ENCODE measurements at regions not wholly inside any gene's neighbourhood (a gene's known extent, or its start where the extent isn't known, plus 50 kb on each side); places are given as distances from the start of the nearest gene placed in this dataset.

GRCh38 chr1:195430826-195431225 lies 1177.4 kb downstream of the KCNT2 start:
- TF ChIP-seq, protein P1, sequence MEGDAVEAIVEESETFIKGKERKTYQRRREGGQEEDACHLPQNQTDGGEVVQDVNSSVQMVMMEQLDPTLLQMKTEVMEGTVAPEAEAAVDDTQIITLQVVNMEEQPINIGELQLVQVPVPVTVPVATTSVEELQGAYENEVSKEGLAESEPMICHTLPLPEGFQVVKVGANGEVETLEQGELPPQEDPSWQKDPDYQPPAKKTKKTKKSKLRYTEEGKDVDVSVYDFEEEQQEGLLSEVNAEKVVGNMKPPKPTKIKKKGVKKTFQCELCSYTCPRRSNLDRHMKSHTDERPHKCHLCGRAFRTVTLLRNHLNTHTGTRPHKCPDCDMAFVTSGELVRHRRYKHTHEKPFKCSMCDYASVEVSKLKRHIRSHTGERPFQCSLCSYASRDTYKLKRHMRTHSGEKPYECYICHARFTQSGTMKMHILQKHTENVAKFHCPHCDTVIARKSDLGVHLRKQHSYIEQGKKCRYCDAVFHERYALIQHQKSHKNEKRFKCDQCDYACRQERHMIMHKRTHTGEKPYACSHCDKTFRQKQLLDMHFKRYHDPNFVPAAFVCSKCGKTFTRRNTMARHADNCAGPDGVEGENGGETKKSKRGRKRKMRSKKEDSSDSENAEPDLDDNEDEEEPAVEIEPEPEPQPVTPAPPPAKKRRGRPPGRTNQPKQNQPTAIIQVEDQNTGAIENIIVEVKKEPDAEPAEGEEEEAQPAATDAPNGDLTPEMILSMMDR (IDR thresholded peaks at IDR 0.05), result no peak
- no peak for TF ChIP-seq ZFX (IDR thresholded peaks at IDR 0.05; ENCODE audit: borderline replicate concordance)

Measured in 22Rv1 (cell line).